ENCODE measurements at regions not wholly inside any gene's neighbourhood (a gene's known extent, or its start where the extent isn't known, plus 50 kb on each side); places are given as distances from the start of the nearest gene placed in this dataset.

DNA sequence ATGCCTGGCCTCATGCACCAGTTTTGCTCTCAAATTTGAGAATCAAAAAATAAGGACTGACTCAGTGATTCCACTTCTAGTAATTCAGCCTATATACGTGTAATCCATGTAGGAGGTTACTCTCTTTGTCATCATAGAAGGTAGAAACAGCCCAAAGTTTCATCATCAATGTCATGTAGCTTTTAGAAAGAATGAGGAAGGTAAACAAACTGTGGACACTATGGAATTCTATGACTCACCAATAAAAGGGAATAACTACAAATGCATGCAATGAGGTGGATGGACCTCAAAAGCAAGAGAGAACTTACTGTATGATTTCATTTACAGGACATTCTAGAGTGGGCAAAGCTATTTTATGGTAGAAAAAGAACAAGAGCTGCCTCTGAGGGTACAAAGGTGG, 93.2 kb upstream of the LRIG1 start:
- WGBS (ENCODE audit: insufficient coverage, low coverage, missing lambda C conversion rate) = 0% methylated on average over 1 of the region's 1 CpG
- no peaks in the 10 kb centered on the region for H3K4me1 ChIP-seq (replicated peaks in 1 of 2; ENCODE audit: control insufficient read depth in 2 of 2, insufficient read depth in 2 of 2, low read length in 2 of 2)
- in situ Hi-C loops (cut with MboI) (no loop called here), intact Hi-C loops (cut with micrococcal nuclease) (no loop called here)
- no peaks in the 10 kb centered on the region for H3K9me1 ChIP-seq (ENCODE audit: control insufficient read depth, insufficient read depth, low read length)
- H3K27ac ChIP-seq (ENCODE audit: extremely low read depth, low read depth, low read length) = no peak overlapping the region
- TF ChIP-seq POLR3A (IDR thresholded peaks at IDR 0.05; ENCODE audit: borderline replicate concordance, extremely low read depth, insufficient read depth, insufficient read length) (no peak), ARNT (IDR thresholded peaks at IDR 0.05) (no peak), POLR2G (IDR thresholded peaks at IDR 0.05; ENCODE audit: low read depth, low read length) (no peak), GATAD2B (IDR thresholded peaks at IDR 0.05; ENCODE audit: borderline replicate concordance) (no peak), CREB5 (CRISPR knock-in tag; IDR thresholded peaks at IDR 0.05) (no peak), PPARD (CRISPR knock-in tag; IDR thresholded peaks at IDR 0.05) (no peak), ARID1B (IDR thresholded peaks at IDR 0.05) (no peak), ZNF57 (CRISPR knock-in tag; IDR thresholded peaks at IDR 0.05) (no peak), ZNF707 (CRISPR knock-in tag; conservative IDR thresholded peaks at IDR 0.05) (no peak), EP300 (IDR thresholded peaks at IDR 0.05; ENCODE audit: low read length) (no peak), MYBL2 (IDR thresholded peaks at IDR 0.05; ENCODE audit: low read depth) (no peak), MYBL2 (CRISPR knock-in tag; IDR thresholded peaks at IDR 0.05; ENCODE audit: borderline replicate concordance) (no peak), ZNF75A (CRISPR knock-in tag; IDR thresholded peaks at IDR 0.05) (no peak)
- TF ChIP-seq, protein P1, sequence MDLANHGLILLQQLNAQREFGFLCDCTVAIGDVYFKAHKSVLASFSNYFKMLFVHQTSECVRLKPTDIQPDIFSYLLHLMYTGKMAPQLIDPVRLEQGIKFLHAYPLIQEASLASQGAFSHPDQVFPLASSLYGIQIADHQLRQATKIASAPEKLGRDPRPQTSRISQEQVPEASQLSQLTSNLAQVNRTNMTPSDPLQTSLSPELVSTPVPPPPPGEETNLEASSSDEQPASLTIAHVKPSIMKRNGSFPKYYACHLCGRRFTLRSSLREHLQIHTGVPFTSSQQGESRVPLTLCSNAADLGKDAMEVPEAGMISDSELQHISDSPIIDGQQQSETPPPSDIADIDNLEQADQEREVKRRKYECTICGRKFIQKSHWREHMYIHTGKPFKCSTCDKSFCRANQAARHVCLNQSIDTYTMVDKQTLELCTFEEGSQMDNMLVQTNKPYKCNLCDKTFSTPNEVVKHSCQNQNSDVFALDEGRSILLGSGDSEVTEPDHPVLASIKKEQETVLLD (IDR thresholded peaks at IDR 0.05) = no peak
- TF ChIP-seq, protein P2, sequence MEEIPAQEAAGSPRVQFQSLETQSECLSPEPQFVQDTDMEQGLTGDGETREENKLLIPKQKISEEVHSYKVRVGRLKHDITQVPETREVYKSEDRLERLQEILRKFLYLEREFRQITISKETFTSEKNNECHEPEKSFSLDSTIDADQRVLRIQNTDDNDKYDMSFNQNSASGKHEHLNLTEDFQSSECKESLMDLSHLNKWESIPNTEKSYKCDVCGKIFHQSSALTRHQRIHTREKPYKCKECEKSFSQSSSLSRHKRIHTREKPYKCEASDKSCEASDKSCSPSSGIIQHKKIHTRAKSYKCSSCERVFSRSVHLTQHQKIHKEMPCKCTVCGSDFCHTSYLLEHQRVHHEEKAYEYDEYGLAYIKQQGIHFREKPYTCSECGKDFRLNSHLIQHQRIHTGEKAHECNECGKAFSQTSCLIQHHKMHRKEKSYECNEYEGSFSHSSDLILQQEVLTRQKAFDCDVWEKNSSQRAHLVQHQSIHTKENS (CRISPR knock-in tag; IDR thresholded peaks at IDR 0.05) = no peak
- no peak overlapping the region for H2AFZ ChIP-seq (ENCODE audit: low read depth, low read length)
- ATAC-seq = no peak
- ChIA-PET CTCF (ENCODE audit: low intra/inter-chr PET ratio) (no interaction called here), POLR2A (no interaction called here)
- H3K9me3 ChIP-seq (replicated peaks; ENCODE audit: control insufficient read depth, insufficient read depth, low read depth, low read length) = no peaks in the 10 kb centered on the region
- no peak overlapping the region for H3K9ac ChIP-seq (ENCODE audit: insufficient read depth in 1 of 2, low read depth in 2 of 2, low read length in 2 of 2)
- no peak overlapping the region for H3K4me3 ChIP-seq
- H3K36me3 ChIP-seq (ENCODE audit: control insufficient read depth, insufficient read depth, low read length) = no peaks in the 10 kb centered on the region
- H3K27me3 ChIP-seq (ENCODE audit: control insufficient read depth in 2 of 2, insufficient read depth in 2 of 2, low read length in 2 of 2) = no peaks in the 10 kb centered on the region
- FAIRE-seq = no peak
- H3K79me2 ChIP-seq (ENCODE audit: control insufficient read depth, insufficient read depth, low read length) = no peaks in the 10 kb centered on the region
- BruUV-seq (replicated peaks) = no TSS peak
- no peak for DNase-seq (ENCODE audit: extremely low read depth in 1 of 4, low spot score in 3 of 4)
- no peaks in the 10 kb centered on the region for H4K20me1 ChIP-seq (replicated peaks; ENCODE audit: control insufficient read depth, insufficient read depth, low read length)
- no peak overlapping the region for H3K4me2 ChIP-seq (ENCODE audit: insufficient read depth, low read length)
